ENCODE measurements at regions not wholly inside any gene's neighbourhood (a gene's known extent, or its start where the extent isn't known, plus 50 kb on each side); places are given as distances from the start of the nearest gene placed in this dataset.

- Mint-ChIP-seq H3K4me1 (ENCODE audit: low read depth) (no peaks in the 10 kb centered on the region), H3K9me3 (ENCODE audit: low read depth) (peaks cover 9% of the 10 kb centered on the region), H3K27me3 (no peaks in the 10 kb centered on the region), H3K4me3 (ENCODE audit: low read depth) (no peak overlapping the region), H3K36me3 (ENCODE audit: insufficient read depth) (peaks cover 3% of the 10 kb centered on the region), H3K27ac (no peak overlapping the region)
- no peak for TF ChIP-seq CTCF (IDR thresholded peaks at IDR 0.05; ENCODE audit: unreplicated experiment)
- no peak for DNase-seq (ENCODE audit: low spot score, unreplicated experiment)
Measured at GRCh38 chr7:8373851-8374250, 59.6 kb upstream of the NXPH1 start.

- Mint-ChIP-seq H3K27ac (no peak overlapping the region), H3K27me3 (no peaks in the 10 kb centered on the region), H3K4me3 (ENCODE audit: low read depth) (no peak overlapping the region), H3K36me3 (ENCODE audit: insufficient read depth) (peaks cover under 1% of the 10 kb centered on the region), H3K9me3 (ENCODE audit: low read depth) (peaks cover 1% of the 10 kb centered on the region), H3K4me1 (ENCODE audit: low read depth) (peaks cover 7% of the 10 kb centered on the region)
- no peak for TF ChIP-seq CTCF (IDR thresholded peaks at IDR 0.05; ENCODE audit: unreplicated experiment)
- no peak for DNase-seq (ENCODE audit: low spot score, unreplicated experiment)
Measured at GRCh38 chr7:8378349-8379019, 54.9 kb upstream of the NXPH1 start.

GRCh38 chr7:8379264-8379663 is 54.1 kb upstream of the NXPH1 start:
- Mint-ChIP-seq H3K27ac (no peak overlapping the region), H3K4me3 (ENCODE audit: low read depth) (no peak overlapping the region), H3K36me3 (ENCODE audit: insufficient read depth) (no peaks in the 10 kb centered on the region), H3K9me3 (ENCODE audit: low read depth) (no peaks in the 10 kb centered on the region), H3K27me3 (no peaks in the 10 kb centered on the region), H3K4me1 (ENCODE audit: low read depth) (peaks cover 7% of the 10 kb centered on the region)
- TF ChIP-seq CTCF (IDR thresholded peaks at IDR 0.05; ENCODE audit: unreplicated experiment): no peak
- DNase-seq (ENCODE audit: low spot score, unreplicated experiment): no peak

GRCh38 chr7:8380130-8380529 is 53.3 kb upstream of the NXPH1 start:
- no peaks in the 10 kb centered on the region for H3K9me3 Mint-ChIP-seq (ENCODE audit: low read depth)
- H3K36me3 Mint-ChIP-seq (ENCODE audit: insufficient read depth): no peaks in the 10 kb centered on the region
- H3K4me1 Mint-ChIP-seq (ENCODE audit: low read depth): peaks cover 7% of the 10 kb centered on the region
- H3K27me3 Mint-ChIP-seq: no peaks in the 10 kb centered on the region
- no peak overlapping the region for H3K27ac Mint-ChIP-seq
- no peak overlapping the region for H3K4me3 Mint-ChIP-seq (ENCODE audit: low read depth)
- no peak for DNase-seq (ENCODE audit: low spot score, unreplicated experiment)
- no peak for TF ChIP-seq CTCF (IDR thresholded peaks at IDR 0.05; ENCODE audit: unreplicated experiment)

- Mint-ChIP-seq H3K9me3 (ENCODE audit: low read depth) (no peaks in the 10 kb centered on the region), H3K4me3 (ENCODE audit: low read depth) (no peak overlapping the region), H3K36me3 (ENCODE audit: insufficient read depth) (no peaks in the 10 kb centered on the region), H3K27me3 (no peaks in the 10 kb centered on the region), H3K27ac (no peak overlapping the region), H3K4me1 (ENCODE audit: low read depth) (peaks cover 7% of the 10 kb centered on the region)
- TF ChIP-seq CTCF (IDR thresholded peaks at IDR 0.05; ENCODE audit: unreplicated experiment): no peak
- no peak for DNase-seq (ENCODE audit: low spot score, unreplicated experiment)
Measured at GRCh38 chr7:8382004-8382730, 51.2 kb upstream of the NXPH1 start.

All from progenitor cell of endocrine pancreas (in vitro differentiated cells).